SK-N-SH (cell line): ENCODE measurements at regions not wholly inside any gene's neighbourhood (a gene's known extent, or its start where the extent isn't known, plus 50 kb on each side); places are given as distances from the start of the nearest gene placed in this dataset.

Experiments
- CTCF ChIP-seq: fragments of 200-600 bp; sonication (generic); IDR thresholded peaks from 2 replicates; pipeline ENCODE4 v1.6.1; 2017; ENCODE audit warnings: antibody characterized with exemption, mild to moderate bottlenecking, moderate library complexity
- FOSL2 ChIP-seq: IDR thresholded peaks from 2 replicates; pipeline ENCODE4 v1.4.0; 2012; ENCODE audit warnings: low read depth, mild to moderate bottlenecking, moderate library complexity, borderline replicate concordance
- FOXM1 ChIP-seq: IDR thresholded peaks from 2 replicates; pipeline ENCODE4 v1.4.0; 2012; ENCODE audit warnings: low read depth, mild to moderate bottlenecking
- MAX ChIP-seq: IDR thresholded peaks from 2 replicates; pipeline ENCODE4 v1.4.0; 2012; ENCODE audit warnings: low read depth
- NFIC ChIP-seq: IDR thresholded peaks from 2 replicates; pipeline ENCODE4 v1.4.0; 2012; ENCODE audit warnings: borderline replicate concordance
- PBX3 ChIP-seq: IDR thresholded peaks from 2 replicates; pipeline ENCODE4; 2012
- POLR2AphosphoS5 ChIP-seq: IDR thresholded peaks from 2 replicates; pipeline ENCODE4 v1.6.1; 2012; ENCODE audit warnings: low read depth, low read length
- RFX5 ChIP-seq: IDR thresholded peaks from 2 replicates; pipeline ENCODE4 v1.6.1; 2012; ENCODE audit warnings: mild to moderate bottlenecking, improper control_type of control experiment, low read length
- SIN3A ChIP-seq: IDR thresholded peaks from 2 replicates; pipeline ENCODE4 v1.6.1; 2012; ENCODE audit warnings: low read depth, mild to moderate bottlenecking, low read length, moderate library complexity, borderline replicate concordance
- TAF1 ChIP-seq: IDR thresholded peaks from 2 replicates; pipeline ENCODE4 v1.6.1; 2012; ENCODE audit warnings: low read depth, mild to moderate bottlenecking, low read length, moderate library complexity, borderline replicate concordance
- TCF12 ChIP-seq: IDR thresholded peaks from 2 replicates; pipeline ENCODE4 v1.4.0; 2012

- TF ChIP-seq CTCF (no peak), FOSL2 (no peak), RFX5 (no peak), FOXM1 (no peak), POLR2AphosphoS5 (no peak), PBX3 (no peak), NFIC (no peak), MAX (no peak), TAF1 (no peak), TCF12 (no peak), SIN3A (no peak)
Measured at GRCh38 chr11:44452827-44453572, 112.5 kb upstream of the CD82 start.
